ENCODE measurements at regions not wholly inside any gene's neighbourhood (a gene's known extent, or its start where the extent isn't known, plus 50 kb on each side); places are given as distances from the start of the nearest gene placed in this dataset.

DNA sequence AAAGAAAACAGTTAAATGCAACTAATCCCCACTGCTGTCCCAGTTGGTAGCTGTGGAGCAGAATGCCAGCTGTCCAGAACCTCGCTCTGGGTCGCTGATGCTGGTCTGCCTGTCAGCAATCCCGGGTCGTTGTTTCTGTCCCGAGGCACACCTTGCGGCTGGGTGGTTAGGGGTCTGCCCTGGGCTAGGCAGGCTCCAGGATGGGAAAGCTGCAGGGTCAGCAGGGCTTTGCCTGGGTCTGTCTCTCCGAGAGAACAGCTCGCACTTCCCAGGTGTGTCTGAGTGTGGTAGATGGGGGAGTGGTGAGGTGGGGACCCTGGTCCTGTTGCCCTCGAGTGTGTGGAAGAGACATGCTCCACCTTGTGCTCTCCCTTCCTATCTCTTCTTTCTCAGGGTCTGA is 261.2 kb downstream of the CLIC5 start:
- no peaks in the 10 kb centered on the region for H3K4me1 ChIP-seq
- DNase-seq (no peak), ATAC-seq (no peak)
- H3K9me3 ChIP-seq, result no peaks in the 10 kb centered on the region
- TF ChIP-seq POLR2A (IDR thresholded peaks at IDR 0.05), result no peak
- TF ChIP-seq, protein P1, sequence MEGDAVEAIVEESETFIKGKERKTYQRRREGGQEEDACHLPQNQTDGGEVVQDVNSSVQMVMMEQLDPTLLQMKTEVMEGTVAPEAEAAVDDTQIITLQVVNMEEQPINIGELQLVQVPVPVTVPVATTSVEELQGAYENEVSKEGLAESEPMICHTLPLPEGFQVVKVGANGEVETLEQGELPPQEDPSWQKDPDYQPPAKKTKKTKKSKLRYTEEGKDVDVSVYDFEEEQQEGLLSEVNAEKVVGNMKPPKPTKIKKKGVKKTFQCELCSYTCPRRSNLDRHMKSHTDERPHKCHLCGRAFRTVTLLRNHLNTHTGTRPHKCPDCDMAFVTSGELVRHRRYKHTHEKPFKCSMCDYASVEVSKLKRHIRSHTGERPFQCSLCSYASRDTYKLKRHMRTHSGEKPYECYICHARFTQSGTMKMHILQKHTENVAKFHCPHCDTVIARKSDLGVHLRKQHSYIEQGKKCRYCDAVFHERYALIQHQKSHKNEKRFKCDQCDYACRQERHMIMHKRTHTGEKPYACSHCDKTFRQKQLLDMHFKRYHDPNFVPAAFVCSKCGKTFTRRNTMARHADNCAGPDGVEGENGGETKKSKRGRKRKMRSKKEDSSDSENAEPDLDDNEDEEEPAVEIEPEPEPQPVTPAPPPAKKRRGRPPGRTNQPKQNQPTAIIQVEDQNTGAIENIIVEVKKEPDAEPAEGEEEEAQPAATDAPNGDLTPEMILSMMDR (IDR thresholded peaks at IDR 0.05), result no peak
- no peaks in the 10 kb centered on the region for H3K27me3 ChIP-seq
- 59 to 85% methylated on average over 7 to 9 of the region's 9 CpGs for WGBS, 2 donors
- intact Hi-C loops (cut with DNase I), result no loop called here
- H3K27ac ChIP-seq, result no peak overlapping the region
- H3K36me3 ChIP-seq (replicated peaks in 1 of 2; ENCODE audit: insufficient read depth in 1 of 2, low read depth in 2 of 2), result no peaks in the 10 kb centered on the region
- no peak overlapping the region for H3K4me3 ChIP-seq

DNA sequence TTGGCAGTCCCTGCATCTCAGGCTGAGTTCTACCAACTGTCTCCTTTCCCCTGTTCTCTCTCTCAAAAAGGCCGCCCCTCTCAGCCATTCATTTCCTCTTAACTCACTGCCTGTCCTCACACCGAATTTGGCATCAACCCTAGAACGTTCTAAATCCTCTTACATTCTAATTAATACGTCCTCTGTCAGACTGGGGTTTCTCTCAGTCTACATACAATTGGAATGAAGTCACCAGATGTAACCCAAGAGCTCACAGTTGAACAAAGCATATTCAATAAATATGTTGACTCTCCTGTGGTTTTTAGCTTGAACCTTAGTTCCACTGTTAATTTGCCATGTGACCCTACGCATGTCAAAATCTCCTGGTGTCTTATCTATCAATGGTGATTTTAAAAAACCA is 269.6 kb downstream of the CLIC5 start:
- ATAC-seq (no peak), DNase-seq (no peak)
- H3K36me3 ChIP-seq (replicated peaks in 1 of 2; ENCODE audit: insufficient read depth in 1 of 2, low read depth in 2 of 2), result no peaks in the 10 kb centered on the region
- H3K9me3 ChIP-seq, result no peaks in the 10 kb centered on the region
- WGBS, 2 donors, result 47 to 55% methylated on average over 5 of the region's 5 CpGs
- H3K27me3 ChIP-seq, result no peaks in the 10 kb centered on the region
- H3K4me3 ChIP-seq, result no peak overlapping the region
- H3K27ac ChIP-seq, result no peak overlapping the region
- intact Hi-C loops (cut with DNase I), result no loop called here
- H3K4me1 ChIP-seq, result no peaks in the 10 kb centered on the region
- TF ChIP-seq POLR2A (IDR thresholded peaks at IDR 0.05), result no peak
- TF ChIP-seq, protein P1 (IDR thresholded peaks at IDR 0.05), result no peak

DNA sequence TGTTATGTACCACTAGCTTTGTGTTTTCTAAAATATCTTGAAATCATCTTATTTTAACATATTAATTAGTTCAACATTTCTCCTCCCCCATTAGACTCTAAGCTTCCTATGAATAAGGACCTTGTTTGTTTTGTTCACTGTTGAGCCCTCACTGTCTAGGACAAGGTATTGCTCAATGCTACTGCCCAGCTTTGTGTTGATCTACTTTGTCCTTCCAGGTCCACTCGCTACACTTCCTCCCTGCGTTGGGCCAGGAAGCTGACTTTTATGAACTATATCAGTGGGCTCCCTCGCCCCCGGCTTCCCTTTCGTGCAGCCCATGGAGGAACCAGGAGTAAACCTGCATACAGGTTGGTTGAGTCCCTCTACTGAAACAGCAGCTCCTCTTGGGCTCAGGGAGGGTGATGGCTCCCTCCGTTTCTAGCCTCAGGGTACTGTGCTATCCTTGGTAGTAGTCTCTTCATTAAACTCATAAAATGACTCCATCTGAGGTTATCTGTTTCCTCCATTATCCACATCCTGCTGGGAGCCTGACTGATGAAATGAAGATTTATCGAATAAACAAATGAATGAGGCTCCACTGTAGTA is 272.5 kb downstream of the CLIC5 start:
- H3K36me3 ChIP-seq (replicated peaks in 1 of 2; ENCODE audit: insufficient read depth in 1 of 2, low read depth in 2 of 2), result no peaks in the 10 kb centered on the region
- no peak for ATAC-seq
- TF ChIP-seq POLR2A (IDR thresholded peaks at IDR 0.05), result no peak
- H3K4me3 ChIP-seq, result no peak overlapping the region
- H3K4me1 ChIP-seq, result no peaks in the 10 kb centered on the region
- no peak overlapping the region for H3K27ac ChIP-seq
- peak in 1 of 4 donors; percentile 13 for DNase-seq
- no peaks in the 10 kb centered on the region for H3K27me3 ChIP-seq
- 55 to 75% methylated on average over 7 of the region's 7 CpGs for WGBS, 2 donors
- intact Hi-C loops (cut with DNase I), result no loop called here
- no peaks in the 10 kb centered on the region for H3K9me3 ChIP-seq

DNA sequence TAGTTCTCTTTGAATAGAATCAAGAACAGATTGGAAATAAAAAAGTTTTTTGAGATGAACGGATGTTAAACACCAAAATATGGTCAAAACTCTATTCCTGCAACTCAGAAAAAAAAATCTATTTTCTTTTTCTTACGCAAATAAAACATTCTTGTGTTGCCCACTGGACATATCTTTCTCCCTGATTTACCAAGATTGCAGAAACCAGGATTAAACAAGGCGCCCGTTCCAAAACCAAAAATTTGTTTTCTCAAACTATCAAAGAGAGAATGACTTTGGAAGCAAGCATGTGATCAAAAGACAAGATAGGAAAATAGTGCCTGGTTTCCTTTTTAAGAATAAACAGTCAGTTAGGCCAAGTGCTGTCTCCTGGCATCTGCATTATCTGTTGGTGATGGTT is 273.1 kb downstream of the CLIC5 start:
- no peaks in the 10 kb centered on the region for H3K9me3 ChIP-seq
- no peak for DNase-seq
- 54 to 58% methylated on average over 4 of the region's 4 CpGs for WGBS, 2 donors
- no peaks in the 10 kb centered on the region for H3K27me3 ChIP-seq
- intact Hi-C loops (cut with DNase I), result no loop called here
- TF ChIP-seq, protein P1 (IDR thresholded peaks at IDR 0.05), result no peak
- no peak for TF ChIP-seq POLR2A (IDR thresholded peaks at IDR 0.05)
- no peaks in the 10 kb centered on the region for H3K4me1 ChIP-seq
- H3K4me3 ChIP-seq, result no peak overlapping the region
- ATAC-seq, result no peak
- H3K27ac ChIP-seq, result no peak overlapping the region
- no peaks in the 10 kb centered on the region for H3K36me3 ChIP-seq (replicated peaks in 1 of 2; ENCODE audit: insufficient read depth in 1 of 2, low read depth in 2 of 2)

DNA sequence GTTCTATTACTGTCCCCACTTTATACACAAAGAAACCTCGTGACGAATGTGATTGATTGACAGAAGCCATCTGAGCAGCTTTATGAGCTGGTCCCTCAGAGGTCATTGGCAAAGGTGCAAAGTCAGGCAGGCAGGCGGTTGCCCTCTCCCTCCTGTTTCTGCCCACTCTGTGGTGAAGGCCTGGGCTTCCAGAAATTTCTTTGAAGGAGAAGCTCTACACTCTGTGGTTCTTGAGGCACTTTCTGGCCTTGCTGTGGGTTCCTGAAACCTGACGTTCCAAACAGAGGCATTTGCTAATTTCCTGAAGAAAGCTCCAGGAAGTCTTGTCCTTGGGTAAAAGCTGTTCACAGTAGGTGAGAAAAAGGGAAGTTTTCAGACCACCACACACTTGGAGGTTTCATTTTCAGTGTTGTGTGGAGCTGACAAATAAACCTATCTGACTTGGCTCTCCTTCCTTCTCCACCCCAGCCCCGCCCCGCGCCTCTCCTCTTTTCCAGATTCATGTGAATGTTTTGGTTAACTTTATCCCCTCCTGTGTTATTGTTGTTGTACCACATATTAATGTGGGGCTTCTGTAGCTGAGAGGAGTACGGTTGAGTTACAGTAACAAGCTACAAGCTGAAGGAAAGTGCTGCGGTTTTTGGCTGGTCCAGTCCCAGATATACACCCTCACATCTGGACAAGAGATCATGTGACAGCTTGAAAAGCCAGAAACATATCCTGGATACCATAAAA is 274.1 kb downstream of the CLIC5 start:
- DNase-seq (peak in 1 of 4 donors; percentile 25), ATAC-seq (no peak)
- Histone ChIP-seq H3K27ac (no peak overlapping the region), H3K36me3 (replicated peaks in 1 of 2; ENCODE audit: insufficient read depth in 1 of 2, low read depth in 2 of 2) (no peaks in the 10 kb centered on the region), H3K9me3 (no peaks in the 10 kb centered on the region), H3K27me3 (no peaks in the 10 kb centered on the region), H3K4me1 (no peaks in the 10 kb centered on the region), H3K4me3 (no peak overlapping the region)
- WGBS, 2 donors, result 54 to 70% methylated on average over 9 of the region's 9 CpGs
- intact Hi-C loops (cut with DNase I), result no loop called here
- TF ChIP-seq, protein P1 (IDR thresholded peaks at IDR 0.05), result no peak
- no peak for TF ChIP-seq POLR2A (IDR thresholded peaks at IDR 0.05)
